ENCODE measurements at regions not wholly inside any gene's neighbourhood (a gene's known extent, or its start where the extent isn't known, plus 50 kb on each side); places are given as distances from the start of the nearest gene placed in this dataset.

DNA sequence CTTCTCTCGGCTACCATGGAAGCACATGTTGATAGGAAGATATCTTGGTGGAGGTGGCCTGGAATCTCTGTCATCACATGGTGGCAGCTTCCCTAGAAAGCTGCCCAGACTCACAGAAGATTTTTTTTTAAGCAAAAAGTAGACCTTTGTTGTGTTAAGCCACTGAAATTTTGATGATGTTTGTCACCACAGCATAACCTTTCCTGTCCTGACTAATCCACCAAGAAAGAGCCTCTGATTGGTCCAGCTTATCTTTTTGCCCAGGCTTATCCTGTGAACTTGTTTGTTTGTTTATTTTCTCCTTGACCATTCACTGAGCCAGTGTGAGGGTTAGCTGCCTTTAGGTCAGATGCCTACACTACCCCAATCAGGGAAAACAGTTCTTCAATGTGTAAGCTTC lies 96.5 kb upstream of the LHX1 start:
- Histone ChIP-seq H3K27ac (ENCODE audit: low read depth) (no peak overlapping the region), H3K4me1 (ENCODE audit: insufficient read depth) (peaks cover 19% of the 10 kb centered on the region), H3K9me2 (ENCODE audit: insufficient read depth) (no peaks in the 10 kb centered on the region), H3K4me3 (no peak overlapping the region), H3K27me3 (ENCODE audit: insufficient read depth) (peaks cover 15% of the 10 kb centered on the region; the same call in 1 of the 2 replicates), H2AFZ (no peak overlapping the region), H4K20me1 (replicated peaks; ENCODE audit: insufficient read depth) (no peaks in the 10 kb centered on the region), H3F3A (replicated peaks; ENCODE audit: low read depth) (no peaks in the 10 kb centered on the region), H3K4me2 (no peak overlapping the region), H3K79me2 (replicated peaks; ENCODE audit: insufficient read depth) (no peaks in the 10 kb centered on the region), H3K36me3 (ENCODE audit: insufficient read depth) (no peaks in the 10 kb centered on the region)
- H3K27me3 Mint-ChIP-seq (ENCODE audit: insufficient read depth, low read depth, poor library complexity), result peaks cover 24% of the 10 kb centered on the region
- no peaks in the 10 kb centered on the region for H3K36me3 Mint-ChIP-seq (ENCODE audit: low read depth)
- ATAC-seq (no peak), DNase-seq (ENCODE audit: low spot score) (no peak)
- H3K4me1 Mint-ChIP-seq, result peaks cover 33% of the 10 kb centered on the region
- no peaks in the 10 kb centered on the region for H3K9me3 Mint-ChIP-seq
- no peak overlapping the region for H3K4me3 Mint-ChIP-seq
- H3K27ac Mint-ChIP-seq, result no peak overlapping the region
- TF ChIP-seq ZNF114 (CRISPR knock-in tag; IDR thresholded peaks at IDR 0.05), result no peak
- TF ChIP-seq STAT1 (IDR thresholded peaks at IDR 0.05; ENCODE audit: unreplicated experiment), result no peak
- TF ChIP-seq EZH2 (IDR thresholded peaks at IDR 0.05; ENCODE audit: low read depth, unreplicated experiment), result no peak
- no peak for TF ChIP-seq ZNF331 (CRISPR knock-in tag; IDR thresholded peaks at IDR 0.05; ENCODE audit: low read depth)
- TF ChIP-seq, protein P1, sequence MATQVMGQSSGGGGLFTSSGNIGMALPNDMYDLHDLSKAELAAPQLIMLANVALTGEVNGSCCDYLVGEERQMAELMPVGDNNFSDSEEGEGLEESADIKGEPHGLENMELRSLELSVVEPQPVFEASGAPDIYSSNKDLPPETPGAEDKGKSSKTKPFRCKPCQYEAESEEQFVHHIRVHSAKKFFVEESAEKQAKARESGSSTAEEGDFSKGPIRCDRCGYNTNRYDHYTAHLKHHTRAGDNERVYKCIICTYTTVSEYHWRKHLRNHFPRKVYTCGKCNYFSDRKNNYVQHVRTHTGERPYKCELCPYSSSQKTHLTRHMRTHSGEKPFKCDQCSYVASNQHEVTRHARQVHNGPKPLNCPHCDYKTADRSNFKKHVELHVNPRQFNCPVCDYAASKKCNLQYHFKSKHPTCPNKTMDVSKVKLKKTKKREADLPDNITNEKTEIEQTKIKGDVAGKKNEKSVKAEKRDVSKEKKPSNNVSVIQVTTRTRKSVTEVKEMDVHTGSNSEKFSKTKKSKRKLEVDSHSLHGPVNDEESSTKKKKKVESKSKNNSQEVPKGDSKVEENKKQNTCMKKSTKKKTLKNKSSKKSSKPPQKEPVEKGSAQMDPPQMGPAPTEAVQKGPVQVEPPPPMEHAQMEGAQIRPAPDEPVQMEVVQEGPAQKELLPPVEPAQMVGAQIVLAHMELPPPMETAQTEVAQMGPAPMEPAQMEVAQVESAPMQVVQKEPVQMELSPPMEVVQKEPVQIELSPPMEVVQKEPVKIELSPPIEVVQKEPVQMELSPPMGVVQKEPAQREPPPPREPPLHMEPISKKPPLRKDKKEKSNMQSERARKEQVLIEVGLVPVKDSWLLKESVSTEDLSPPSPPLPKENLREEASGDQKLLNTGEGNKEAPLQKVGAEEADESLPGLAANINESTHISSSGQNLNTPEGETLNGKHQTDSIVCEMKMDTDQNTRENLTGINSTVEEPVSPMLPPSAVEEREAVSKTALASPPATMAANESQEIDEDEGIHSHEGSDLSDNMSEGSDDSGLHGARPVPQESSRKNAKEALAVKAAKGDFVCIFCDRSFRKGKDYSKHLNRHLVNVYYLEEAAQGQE (IDR thresholded peaks at IDR 0.05; ENCODE audit: unreplicated experiment), result no peak
- TF ChIP-seq, protein P2, sequence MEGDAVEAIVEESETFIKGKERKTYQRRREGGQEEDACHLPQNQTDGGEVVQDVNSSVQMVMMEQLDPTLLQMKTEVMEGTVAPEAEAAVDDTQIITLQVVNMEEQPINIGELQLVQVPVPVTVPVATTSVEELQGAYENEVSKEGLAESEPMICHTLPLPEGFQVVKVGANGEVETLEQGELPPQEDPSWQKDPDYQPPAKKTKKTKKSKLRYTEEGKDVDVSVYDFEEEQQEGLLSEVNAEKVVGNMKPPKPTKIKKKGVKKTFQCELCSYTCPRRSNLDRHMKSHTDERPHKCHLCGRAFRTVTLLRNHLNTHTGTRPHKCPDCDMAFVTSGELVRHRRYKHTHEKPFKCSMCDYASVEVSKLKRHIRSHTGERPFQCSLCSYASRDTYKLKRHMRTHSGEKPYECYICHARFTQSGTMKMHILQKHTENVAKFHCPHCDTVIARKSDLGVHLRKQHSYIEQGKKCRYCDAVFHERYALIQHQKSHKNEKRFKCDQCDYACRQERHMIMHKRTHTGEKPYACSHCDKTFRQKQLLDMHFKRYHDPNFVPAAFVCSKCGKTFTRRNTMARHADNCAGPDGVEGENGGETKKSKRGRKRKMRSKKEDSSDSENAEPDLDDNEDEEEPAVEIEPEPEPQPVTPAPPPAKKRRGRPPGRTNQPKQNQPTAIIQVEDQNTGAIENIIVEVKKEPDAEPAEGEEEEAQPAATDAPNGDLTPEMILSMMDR (conservative IDR thresholded peaks at IDR 0.05; ENCODE audit: low read depth in 2 of 2), result no peak
- TF ChIP-seq, protein P3, sequence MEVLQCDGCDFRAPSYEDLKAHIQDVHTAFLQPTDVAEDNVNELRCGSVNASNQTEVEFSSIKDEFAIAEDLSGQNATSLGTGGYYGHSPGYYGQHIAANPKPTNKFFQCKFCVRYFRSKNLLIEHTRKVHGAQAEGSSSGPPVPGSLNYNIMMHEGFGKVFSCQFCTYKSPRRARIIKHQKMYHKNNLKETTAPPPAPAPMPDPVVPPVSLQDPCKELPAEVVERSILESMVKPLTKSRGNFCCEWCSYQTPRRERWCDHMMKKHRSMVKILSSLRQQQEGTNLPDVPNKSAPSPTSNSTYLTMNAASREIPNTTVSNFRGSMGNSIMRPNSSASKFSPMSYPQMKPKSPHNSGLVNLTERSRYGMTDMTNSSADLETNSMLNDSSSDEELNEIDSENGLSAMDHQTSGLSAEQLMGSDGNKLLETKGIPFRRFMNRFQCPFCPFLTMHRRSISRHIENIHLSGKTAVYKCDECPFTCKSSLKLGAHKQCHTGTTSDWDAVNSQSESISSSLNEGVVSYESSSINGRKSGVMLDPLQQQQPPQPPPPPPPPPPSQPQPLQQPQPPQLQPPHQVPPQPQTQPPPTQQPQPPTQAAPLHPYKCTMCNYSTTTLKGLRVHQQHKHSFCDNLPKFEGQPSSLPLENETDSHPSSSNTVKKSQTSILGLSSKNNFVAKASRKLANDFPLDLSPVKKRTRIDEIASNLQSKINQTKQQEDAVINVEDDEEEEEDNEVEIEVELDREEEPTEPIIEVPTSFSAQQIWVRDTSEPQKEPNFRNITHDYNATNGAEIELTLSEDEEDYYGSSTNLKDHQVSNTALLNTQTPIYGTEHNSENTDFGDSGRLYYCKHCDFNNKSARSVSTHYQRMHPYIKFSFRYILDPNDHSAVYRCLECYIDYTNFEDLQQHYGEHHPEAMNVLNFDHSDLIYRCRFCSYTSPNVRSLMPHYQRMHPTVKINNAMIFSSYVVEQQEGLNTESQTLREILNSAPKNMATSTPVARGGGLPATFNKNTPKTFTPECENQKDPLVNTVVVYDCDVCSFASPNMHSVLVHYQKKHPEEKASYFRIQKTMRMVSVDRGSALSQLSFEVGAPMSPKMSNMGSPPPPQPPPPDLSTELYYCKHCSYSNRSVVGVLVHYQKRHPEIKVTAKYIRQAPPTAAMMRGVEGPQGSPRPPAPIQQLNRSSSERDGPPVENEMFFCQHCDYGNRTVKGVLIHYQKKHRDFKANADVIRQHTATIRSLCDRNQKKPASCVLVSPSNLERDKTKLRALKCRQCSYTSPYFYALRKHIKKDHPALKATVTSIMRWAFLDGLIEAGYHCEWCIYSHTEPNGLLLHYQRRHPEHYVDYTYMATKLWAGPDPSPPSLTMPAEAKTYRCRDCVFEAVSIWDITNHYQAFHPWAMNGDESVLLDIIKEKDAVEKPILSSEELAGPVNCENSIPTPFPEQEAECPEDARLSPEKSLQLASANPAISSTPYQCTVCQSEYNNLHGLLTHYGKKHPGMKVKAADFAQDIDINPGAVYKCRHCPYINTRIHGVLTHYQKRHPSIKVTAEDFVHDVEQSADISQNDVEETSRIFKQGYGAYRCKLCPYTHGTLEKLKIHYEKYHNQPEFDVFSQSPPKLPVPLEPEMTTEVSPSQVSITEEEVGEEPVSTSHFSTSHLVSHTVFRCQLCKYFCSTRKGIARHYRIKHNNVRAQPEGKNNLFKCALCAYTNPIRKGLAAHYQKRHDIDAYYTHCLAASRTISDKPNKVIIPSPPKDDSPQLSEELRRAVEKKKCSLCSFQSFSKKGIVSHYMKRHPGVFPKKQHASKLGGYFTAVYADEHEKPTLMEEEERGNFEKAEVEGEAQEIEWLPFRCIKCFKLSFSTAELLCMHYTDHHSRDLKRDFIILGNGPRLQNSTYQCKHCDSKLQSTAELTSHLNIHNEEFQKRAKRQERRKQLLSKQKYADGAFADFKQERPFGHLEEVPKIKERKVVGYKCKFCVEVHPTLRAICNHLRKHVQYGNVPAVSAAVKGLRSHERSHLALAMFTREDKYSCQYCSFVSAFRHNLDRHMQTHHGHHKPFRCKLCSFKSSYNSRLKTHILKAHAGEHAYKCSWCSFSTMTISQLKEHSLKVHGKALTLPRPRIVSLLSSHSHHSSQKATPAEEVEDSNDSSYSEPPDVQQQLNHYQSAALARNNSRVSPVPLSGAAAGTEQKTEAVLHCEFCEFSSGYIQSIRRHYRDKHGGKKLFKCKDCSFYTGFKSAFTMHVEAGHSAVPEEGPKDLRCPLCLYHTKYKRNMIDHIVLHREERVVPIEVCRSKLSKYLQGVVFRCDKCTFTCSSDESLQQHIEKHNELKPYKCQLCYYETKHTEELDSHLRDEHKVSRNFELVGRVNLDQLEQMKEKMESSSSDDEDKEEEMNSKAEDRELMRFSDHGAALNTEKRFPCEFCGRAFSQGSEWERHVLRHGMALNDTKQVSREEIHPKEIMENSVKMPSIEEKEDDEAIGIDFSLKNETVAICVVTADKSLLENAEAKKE (CRISPR knock-in tag; IDR thresholded peaks at IDR 0.05), result no peak
- TF ChIP-seq NANOG (IDR thresholded peaks at IDR 0.05; ENCODE audit: borderline replicate concordance), result no peak
- TF ChIP-seq EZH2phosphoT487 (IDR thresholded peaks at IDR 0.05; ENCODE audit: unreplicated experiment), result no peak
- no peak for TF ChIP-seq CREB1 (CRISPR knock-in tag; IDR thresholded peaks at IDR 0.05; ENCODE audit: low read depth)
- TF ChIP-seq, protein P4, sequence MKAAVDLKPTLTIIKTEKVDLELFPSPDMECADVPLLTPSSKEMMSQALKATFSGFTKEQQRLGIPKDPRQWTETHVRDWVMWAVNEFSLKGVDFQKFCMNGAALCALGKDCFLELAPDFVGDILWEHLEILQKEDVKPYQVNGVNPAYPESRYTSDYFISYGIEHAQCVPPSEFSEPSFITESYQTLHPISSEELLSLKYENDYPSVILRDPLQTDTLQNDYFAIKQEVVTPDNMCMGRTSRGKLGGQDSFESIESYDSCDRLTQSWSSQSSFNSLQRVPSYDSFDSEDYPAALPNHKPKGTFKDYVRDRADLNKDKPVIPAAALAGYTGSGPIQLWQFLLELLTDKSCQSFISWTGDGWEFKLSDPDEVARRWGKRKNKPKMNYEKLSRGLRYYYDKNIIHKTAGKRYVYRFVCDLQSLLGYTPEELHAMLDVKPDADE (IDR thresholded peaks at IDR 0.05), result no peak
- TF ChIP-seq JUNB (IDR thresholded peaks at IDR 0.05; ENCODE audit: unreplicated experiment), result no peak
- TF ChIP-seq POLR2AphosphoS5 (IDR thresholded peaks at IDR 0.05; ENCODE audit: low read depth), result no peak

Data from GM23338 (cell line).